NCI-H2081 (cell line): ENCODE measurements at regions not wholly inside any gene's neighbourhood (a gene's known extent, or its start where the extent isn't known, plus 50 kb on each side); places are given as distances from the start of the nearest gene placed in this dataset.
"Not testable (repeated sequence)": the region's sequence is repeated elsewhere in the genome, so short reads cannot be mapped to it uniquely, and the experiment has no call there.

Experiments used
- DNase-seq, 2 experiments: peaks; one replicate each; lab custom pipeline; 2025; lab: John Stamatoyannopoulos, UW

DNA sequence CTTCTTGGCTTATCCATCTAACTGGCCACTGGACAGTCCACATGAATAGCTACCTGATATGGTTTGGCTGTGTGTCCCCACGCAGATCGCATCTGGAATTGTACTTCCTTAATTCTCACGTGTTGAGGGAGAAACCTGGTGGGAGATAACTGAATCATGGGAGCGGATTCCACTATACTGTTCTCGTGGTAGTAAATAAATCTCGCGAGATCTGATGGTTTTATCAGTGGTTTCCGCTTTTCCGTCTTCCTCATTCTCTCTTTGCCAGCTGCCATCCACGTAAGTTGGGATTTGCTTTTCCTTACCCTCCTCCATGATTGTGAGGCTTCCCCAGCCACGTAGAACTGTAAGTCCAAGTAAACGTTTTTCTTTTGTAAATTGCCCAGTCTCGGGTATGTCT lies 1496.4 kb downstream of the KHDRBS2 start:
- not testable (repeated sequence) for DNase-seq

DNA sequence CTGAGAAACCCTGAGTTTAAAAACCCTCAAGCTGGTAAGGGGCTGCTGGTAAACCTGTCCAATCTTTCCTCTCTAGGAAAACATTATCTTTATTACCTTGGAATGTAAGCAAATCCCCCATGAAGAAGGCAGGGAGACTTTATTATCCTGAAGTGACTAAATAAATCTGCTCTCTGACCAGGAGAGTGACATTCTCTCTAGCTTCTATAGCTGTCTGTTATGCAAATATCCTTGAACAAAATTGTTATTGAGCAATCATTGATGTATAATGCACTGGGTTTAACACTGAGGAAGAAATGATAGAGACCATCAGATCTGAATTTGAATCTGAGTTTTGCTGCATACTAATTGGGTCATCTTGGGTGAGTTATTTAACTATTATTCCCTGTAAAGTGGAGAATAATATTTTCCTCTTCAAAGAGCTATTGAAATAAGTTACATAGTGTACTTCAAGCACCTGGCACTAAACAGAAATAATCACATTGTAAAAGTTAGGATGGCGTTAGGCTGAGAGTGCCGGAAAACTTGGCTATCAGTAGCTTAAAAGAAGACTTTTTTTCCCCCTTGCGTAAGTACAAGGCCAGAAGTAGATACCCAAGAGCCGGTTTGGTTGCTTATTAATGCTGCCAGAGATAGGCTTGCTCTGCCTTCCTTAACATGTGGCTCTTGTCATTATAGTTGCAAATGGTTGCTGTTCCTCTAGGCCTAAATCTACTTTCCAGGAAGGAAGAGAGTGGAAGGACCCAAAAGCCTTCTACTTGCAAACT lies 1503.1 kb downstream of the KHDRBS2 start:
- DNase-seq: not testable (repeated sequence)

DNA sequence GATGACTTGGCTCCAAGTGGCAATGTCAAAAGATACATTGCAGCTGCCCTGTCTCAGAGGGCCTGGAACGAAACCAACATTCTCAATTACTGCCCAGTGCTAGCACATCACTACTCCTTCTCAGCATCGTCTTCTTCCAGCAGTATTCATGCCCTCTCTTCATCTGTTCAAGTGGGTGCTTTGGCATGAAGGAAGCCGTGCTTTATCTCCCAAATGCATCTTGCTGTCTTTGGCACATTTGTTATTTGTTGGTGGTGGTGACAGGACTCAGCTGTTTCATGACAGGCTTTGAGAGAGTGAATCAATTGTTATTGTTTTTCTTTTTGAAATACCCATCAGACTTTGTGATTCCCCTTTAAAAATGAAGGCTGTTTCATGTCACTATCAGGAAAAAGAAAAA lies 1506.4 kb downstream of the KHDRBS2 start:
- not testable (repeated sequence) for DNase-seq

DNA sequence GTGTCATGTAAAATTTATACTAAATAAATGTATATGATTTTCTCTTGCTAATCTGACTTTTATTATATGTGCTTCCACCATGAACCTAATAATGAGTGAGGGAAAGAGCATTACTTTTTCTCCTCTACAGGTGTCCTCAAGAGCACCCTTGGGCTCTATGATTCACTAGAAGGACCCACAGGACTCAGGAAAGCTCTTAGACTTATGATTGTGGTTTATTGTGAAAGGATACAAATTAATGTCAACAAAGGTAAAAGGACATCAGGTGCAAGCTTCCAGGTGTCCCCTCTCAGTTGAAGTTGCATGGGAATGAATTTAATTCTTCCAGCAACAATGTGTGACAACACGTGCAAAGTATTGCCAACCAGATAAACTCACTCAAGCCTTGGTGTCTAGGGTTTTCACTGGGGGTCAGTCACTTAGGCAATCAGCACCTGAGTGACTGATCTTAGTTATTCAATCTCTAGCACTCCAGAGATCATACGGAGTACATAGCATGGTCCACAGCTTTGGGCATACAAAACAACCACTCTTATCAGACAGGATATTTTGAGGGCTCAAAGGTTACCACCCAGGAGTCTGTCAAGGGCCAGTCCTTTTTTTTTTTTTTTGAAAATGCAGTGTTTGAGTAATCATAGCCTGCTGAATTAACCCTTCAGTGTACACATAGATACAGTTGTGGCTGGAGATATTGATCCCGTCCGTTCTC lies 1518.1 kb downstream of the KHDRBS2 start:
- DNase-seq: not testable (repeated sequence)

DNA sequence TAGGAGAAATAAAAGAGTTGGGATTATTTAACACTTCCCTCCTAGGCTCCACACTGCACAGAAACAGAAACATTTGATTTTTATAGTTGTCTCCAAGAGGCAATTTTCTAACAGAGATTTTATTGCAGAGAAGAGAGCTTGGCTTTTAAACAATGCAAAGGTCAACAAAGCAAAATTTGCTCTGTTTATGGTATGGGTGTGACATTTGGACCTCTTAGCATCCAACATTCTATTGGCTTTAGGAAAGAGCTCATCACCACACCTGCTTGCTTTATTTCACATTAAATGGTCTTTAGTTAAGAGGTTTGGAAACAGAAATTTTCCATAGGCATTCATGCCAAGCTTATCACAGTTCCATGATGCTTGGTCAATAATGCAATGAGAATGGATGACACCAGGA lies 1520.7 kb downstream of the KHDRBS2 start:
- not testable (repeated sequence) for DNase-seq

DNA sequence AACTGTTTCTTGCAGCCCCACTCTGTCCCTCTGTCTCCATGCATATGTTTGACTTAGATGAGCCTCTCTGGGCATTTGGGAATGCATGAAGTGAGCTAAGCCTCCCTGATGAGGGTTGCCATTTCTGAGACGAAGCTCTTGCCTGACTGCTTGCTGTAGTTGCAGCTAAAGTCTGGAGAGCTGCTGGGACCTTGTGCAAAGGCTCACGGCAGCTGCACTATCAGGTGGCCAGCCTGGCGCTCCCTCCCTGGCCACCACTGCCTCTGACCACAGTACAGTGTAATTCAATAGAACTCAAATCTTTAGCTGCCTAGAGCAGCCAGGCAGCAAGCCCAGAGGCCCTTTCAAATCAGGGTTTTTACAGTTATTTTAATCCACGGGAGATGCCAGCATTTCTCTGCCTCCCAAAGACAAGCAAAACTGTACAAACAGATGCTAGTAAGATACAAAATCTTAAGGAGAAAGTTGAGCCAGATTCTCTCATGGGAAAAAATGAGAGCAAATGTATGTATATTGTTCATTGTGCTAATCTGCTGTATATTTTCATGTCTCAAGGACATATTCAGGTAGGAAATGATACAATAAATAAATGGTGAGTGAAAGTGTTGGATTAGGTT lies 1522.5 kb downstream of the KHDRBS2 start:
- not testable (repeated sequence) for DNase-seq

DNA sequence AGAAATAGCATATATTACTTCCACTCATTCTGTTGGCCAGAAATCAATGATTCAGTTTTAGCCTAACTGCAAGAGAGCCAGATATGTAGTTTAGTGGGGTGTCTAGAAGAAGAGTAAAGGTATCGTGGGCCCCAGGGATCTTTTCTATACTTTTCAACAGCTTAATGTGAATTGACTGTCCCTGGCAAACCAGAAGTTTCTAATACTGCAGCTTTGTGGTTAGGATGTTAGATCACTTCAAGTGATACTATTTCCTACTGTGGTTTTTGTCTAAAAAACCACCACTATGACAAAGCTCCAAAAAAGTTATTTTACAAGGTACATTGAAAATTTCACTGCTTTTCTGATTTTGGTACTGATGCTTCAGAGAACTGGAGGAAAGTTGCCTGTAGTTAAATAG lies 1525.1 kb downstream of the KHDRBS2 start:
- not testable (repeated sequence) for DNase-seq

DNA sequence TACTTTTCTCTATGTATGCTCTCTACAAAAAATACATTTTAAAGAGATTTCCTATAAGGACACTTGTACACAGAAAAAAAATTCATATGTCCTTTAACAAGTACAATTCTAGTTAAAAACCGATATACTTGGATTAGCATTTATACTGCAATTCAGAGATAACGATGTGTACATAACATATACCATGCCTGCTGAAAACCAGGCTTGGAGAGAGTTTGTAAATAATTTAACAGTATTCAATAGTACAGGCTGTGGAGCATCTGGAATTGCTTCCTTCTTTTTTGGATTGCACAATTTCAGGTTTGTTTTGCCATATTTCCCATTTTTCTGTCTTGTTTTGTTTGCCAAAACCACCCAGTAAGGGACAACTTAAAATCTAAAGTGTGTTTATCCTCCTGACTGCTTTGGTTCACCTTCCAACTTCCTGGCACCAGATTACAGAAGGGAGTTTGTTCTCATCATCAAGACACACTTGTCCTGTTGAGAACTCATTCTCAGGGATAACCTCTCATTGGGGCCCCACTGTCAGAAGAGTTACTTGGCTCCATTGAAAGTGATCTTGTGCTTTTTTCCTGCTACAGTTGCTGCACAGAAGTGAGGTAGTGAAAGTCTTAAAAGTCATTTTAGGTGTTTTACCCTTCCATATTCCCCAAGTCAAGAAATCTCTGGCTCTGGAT lies 1526.7 kb downstream of the KHDRBS2 start:
- DNase-seq: not testable (repeated sequence)

DNA sequence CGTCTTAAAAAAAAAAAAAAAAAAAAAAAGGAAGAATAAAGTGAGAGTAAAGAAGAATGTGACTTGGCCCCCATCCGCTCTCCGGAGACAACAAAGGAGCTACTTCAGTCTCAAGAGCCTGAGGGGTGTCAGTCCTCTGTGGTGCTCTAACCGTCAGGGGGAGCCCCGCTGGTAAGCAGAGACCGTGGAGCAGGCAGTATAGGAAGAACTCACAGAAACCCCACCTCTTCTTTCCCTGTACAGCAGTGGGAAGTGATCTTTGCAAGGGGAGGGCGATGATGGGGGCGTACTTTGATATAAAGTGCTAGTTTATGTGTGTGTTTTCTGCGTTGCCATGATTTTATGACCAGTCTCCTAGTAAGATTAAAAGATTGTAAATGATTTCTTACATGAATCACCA lies 1527.3 kb downstream of the KHDRBS2 start:
- DNase-seq: not testable (repeated sequence)

DNA sequence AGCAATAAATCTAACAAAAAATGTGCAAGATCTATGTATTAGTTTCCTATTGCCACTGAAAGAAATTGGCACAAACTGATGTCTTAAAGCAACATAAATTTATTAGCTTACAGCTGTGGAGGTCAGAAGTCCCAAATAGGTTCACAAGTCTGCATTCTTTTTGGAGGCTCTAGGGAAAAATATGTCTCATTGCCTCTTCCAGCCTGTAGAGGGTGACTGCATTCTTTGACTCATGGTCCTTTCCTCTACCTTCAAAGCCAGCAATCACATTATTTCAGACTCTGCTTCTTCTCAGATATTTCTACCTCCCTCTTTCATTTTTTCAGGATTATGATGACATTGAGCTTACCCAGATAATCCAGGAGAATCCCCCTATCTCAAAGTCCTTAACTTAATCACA lies 1531.1 kb downstream of the KHDRBS2 start:
- no peak for DNase-seq

DNA sequence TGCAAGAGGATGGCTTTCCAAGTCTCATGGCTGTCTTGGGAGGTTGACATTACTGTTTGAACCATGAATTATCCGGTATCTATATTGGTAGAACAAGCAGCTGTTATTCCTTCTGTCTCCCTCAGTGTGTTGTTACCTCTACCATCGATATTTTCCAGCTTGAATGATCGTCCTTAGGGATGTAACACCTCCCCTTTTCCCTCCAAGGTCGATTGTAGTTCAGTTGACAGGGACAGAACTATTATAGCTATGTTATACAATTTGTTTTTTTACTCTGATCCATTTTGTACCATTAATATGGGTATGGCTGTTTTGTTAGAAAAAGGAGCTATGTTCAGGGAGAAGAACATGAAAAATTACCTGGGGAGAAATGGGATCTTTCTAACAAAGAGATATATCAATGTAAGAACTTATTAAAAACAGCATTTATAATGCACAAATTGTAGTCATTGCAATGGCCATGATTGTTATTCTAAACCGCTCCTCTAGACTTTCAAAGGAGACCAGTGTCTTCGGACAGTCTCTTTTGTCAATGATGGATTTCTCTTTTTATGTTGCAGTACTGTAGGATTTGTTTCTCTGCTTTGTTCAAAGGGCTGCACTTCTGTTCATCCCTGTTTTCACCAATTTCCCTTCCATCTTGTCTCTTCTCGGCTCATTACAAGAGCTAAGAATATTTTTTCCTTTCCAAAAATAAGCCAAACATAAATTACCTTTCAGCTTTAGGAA lies 1535.5 kb downstream of the KHDRBS2 start:
- not testable (repeated sequence) for DNase-seq

DNA sequence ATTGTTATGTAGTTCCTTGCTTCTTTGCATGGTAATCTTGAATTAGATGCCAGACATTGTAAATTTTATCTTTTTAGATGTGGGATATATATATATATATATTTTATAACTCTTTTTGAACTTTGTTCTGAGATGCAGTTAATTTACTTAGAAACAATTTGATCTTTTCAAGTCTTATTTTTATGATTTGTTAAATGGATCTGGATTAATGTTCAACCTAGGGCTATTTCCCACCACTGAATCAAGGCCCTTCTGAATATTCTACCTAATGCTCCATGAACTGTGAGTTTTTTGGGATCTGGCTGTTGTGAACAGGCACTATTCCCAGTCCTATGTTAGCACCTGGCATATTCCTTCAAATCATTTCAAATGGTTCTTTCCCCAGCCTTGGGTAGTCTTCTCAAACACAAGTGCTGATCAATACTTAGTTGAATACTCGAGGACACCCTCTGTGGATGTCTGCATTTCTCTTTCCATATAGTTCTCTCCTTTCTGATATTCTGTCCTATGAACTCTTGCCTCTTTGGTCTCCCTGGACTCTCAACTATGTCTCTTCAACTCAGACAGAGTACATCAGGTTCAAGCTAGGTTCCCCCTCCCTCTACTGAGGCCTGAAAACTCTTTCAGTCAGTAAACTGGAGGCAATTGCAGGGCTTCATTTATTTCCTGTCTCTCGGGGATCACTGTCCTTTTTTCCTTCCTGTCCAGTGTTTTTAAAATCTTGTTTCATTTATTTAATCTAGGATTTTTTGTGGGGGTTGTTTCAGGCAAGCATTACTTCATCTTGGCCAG lies 1538.1 kb downstream of the KHDRBS2 start:
- not testable (repeated sequence) for DNase-seq

DNA sequence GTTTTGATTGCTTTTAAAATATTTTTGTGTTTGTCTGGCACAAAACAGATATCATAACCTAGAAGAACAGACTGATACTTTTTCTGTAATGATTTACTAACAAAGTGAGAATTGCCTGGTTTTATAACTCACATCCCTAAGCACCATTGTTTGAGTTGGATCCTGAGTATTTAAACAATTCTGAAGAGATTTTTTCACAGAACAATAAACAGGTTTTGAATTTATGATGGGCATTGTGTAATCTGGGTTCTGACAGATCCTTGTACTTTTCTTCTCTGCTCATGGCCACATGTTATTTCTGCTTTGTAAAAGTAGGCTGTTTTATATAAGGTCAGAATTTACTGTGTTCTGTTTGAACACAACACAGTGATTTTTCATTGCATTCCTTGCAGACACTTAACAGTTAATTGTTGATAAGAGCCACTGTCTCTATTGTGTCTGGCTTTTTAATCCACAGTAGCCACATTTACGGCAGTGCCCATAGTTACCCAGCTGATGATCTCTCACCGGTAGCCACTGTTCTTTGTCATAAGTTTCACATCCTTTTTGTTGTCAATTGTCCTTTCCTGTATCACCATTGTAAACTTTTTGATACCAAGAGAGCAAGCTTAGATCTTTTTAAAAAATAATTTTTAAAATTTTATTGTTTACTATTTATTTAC lies 1548.1 kb downstream of the KHDRBS2 start:
- not testable (repeated sequence) for DNase-seq

DNA sequence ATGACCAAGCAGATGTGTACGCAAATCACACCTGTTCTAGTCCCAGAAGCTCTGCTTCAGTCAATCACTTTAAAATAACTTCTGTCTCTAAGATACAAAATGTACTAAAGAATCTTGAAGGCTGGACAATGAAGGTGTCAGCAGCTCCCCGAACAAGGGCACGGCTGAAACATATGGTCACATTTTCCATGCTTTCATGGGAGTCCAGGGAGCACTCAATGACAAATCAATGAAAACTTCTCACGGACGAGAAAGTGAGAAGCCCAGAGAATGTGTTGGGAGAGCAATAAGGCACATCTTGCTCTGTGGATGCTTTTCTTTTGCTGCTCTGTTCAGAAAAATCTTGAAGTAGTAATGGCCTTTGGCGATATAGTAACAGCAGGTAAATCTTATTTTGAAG lies 1548.7 kb downstream of the KHDRBS2 start:
- DNase-seq: not testable (repeated sequence)

DNA sequence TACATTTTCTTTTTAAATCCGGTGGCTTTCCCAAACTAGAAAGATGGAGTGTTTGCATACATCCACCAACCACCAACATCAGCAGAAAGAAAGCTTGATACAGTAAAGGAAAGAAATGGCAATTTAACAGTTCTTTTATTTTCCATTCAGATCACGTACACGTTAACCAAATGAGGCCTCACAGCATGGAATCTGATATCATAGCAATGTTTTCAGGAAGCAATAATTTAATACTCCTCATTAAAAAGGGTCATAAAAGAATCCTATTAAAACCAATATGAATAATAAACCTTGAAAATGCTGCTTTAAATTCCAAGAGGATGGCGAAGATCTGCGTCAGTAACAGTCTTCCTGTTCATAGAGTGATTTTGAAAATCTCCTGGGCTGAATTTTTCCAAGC lies 1562.1 kb downstream of the KHDRBS2 start:
- DNase-seq: not testable (repeated sequence)

DNA sequence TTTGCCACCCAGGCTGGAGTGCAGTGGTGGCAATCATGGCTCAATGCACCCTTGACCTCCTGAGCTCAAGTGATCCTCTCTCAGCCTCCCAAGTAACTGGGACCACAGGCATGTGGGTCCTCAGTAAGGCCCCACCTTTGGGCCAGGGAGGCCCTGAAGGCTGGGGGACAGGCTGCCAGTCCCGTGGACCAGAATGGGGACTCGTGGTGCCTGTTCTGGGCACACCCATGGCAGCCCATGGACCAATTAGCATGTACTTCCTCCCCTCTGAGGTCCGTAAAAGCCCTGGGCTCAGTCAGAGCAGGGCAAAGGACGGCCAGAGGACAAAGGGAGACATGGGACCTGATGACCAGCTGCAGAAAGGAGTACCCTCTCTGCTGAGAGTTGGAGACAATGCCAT lies 1590.8 kb downstream of the KHDRBS2 start:
- no peak for DNase-seq

DNA sequence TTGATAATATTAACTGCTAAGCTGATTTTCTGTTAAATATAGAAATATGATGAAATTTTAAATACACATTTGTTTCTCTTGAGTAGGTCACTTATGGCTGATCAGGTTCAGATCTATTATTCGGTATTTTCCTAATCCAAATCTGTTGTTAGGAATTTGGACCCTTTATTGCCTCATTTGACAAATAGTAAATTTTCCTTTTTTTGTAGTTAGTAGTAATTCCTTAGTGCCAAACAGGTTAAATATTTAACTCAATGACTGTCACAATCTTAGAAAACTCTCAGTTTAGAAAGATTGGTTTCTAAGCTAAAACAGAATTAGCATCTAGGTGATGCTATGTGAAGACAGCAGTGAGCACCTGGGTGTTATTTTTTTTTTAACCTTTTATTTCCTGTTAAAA lies 1598.9 kb downstream of the KHDRBS2 start:
- no peak for DNase-seq

DNA sequence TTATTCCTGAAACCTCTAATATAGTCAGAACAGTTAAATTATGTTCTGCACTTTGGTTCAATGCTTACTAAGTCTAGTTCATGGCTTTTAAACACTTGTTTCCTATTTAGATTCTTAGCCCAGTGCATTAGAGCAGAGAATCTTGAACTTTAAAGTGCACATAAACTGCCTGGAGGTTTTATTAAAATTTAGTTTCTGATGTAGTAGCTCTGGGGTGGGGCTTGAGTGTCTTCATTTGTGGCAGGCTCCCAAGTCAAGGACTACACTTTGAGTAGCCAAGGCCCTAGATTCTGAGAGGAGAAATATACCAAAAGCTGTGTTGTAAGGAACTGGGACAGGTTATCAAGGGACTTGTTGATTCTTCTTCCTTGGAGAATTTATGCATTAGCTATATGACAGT lies 1604.2 kb downstream of the KHDRBS2 start:
- no peak for DNase-seq

DNA sequence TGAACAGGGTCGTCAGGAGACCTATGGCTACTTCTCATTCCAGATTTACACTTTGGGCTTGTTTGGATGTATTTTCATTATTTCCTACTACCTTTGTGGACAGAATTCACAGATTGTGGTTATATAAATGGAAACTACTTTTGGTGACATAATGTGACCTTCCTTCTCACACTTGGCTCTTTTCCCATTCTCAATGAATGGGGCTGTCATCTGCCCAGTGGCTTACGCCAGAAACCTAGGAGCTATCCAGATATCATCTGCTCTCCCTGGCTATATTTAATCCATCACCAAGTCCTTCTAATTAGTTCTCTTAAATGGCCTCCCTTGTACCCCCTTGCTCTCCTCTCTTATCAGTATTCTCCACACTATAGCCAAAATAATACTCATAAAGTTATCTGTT lies 1606.8 kb downstream of the KHDRBS2 start:
- no peak for DNase-seq

DNA sequence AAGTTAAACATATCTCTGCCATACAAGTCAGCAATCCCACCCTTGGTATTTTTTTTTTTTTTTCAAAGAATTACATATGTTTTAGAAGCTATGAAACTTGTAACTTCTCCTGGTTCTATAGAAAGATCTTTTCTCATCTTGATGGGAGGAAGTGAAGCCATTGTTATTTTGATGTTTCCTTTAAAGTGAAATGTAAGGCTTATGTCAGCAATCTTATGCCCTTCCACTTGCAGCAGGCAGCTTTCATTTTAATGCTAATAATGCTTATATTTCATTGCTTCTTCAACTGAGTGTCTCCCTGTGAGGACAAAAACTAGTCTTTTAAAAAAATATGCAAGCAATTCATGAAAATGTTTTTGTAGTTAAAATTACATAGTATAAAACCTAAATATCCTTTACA lies 1614.7 kb downstream of the KHDRBS2 start:
- no peak for DNase-seq
